ENCODE measurements at regions not wholly inside any gene's neighbourhood (a gene's known extent, or its start where the extent isn't known, plus 50 kb on each side); places are given as distances from the start of the nearest gene placed in this dataset.
"Not testable (repeated sequence)": the region's sequence is repeated elsewhere in the genome, so short reads cannot be mapped to it uniquely, and the experiment has no call there.

DNA sequence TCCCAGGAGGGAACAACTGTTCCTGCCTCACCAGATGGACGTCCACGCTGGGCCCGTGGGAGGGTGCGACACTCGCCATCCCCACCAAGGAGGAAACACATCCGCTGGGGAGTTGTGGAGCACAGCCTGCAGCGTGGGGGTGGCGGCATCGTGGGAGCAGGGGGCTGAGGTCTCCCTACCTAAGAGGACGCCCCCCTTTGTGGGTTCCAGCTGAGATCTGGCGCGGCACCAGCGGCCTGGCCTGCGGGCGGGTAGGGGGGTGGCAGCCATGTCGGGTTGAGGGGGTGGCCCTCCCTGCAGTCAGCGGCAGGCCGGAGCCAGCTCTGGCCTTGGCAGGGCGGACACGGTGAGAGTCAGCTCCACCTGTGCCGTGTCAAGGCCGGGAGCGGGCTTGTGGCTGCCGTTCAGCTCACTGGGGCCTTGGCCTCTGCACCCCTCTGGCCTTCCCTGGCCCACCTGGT, 116.7 kb upstream of the CIBAR2 start:
- ATAC-seq (ENCODE audit: poor library complexity), result no peak
- intact Hi-C loops (cut with DNase I), result loop anchor here (5.0 kb wide), 1 partner anchor 97 kb away; no protein-coding TSS in a partner anchor
- DNase-seq, result no peak

DNA sequence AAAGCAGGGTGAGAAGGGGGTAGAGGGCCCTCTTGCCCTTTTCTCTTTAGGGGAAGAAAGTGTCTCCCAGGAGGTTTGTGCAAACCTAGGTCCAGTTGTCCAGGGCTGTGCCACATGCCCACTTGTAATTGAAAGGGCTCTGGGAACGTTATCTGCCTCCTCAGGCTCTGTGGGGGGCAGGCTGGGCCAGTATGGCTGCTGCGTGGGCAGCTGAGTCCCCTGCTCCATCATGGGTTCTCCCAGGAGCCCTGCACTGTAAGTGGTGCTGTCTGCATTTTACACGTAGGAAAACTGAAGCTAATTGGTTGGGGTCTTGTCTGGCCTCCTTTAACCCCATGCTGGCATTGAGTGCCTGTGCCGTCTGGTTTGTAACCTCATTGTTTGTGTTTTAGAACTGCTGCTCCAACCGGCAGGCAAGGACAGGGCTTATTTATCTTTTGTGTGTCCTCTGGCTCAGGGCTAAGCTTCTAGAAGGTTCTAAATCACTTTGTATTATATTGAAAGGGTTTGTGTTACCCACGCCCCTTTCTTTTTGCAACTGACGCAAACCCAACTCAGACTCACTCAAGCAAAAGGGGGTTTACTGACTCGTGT, 117.7 kb upstream of the CIBAR2 start:
- DNase-seq (no peak), ATAC-seq (ENCODE audit: poor library complexity) (no peak)
- intact Hi-C loops (cut with DNase I), result loop anchor here (5.0 kb wide), 1 partner anchor 98 kb away; no protein-coding TSS in a partner anchor

DNA sequence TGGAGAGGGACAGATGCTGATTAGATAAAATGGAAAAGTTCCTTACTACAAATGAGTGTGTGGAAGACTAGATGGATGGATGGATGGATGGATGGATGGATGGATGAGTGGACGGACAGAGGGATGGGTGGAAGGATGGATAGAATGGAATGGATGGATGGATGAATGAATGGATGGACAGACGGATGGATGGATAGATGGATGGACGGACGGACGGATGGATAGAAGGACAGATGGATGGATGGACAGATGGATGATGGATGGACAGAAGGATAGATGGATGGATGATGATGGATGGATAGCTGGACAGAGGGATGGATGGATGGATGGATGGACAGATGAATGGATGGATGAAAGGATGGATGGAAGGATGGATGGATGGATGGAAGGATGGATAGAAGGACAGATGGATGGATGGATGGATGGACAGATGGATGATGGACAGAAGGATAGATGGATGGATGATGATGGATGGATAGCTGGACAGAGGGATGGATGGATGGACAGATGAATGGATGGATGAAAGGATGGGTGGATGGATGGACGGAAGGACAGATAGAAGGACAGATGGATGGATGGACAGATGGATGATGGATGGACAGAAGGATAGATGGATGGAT, 118.6 kb upstream of the CIBAR2 start:
- intact Hi-C loops (cut with DNase I); ATAC-seq (ENCODE audit: poor library complexity); DNase-seq: not testable (repeated sequence)

DNA sequence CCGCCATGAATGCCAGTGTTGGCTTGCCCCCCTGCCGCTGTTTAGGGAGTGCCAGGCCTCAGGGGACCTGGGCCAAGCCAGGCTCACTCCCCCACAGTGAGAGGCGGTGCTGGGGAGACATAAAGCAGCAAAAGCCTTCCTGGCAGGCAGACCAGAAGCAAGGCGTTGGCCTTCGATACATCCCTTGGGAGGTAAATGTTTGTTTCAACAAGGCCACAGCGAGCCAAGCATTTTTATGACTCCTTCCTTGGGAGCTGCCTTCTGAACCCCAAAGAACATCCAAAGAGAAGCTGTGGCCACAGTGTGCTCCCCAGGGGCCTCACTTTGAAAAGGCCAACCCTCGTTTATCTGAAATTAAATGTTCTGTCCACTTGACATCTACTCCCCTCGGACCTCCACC, 119.7 kb upstream of the CIBAR2 start:
- DNase-seq (no peak), ATAC-seq (ENCODE audit: poor library complexity) (peak; percentile 40)
- intact Hi-C loops (cut with DNase I), result no loop called here

DNA sequence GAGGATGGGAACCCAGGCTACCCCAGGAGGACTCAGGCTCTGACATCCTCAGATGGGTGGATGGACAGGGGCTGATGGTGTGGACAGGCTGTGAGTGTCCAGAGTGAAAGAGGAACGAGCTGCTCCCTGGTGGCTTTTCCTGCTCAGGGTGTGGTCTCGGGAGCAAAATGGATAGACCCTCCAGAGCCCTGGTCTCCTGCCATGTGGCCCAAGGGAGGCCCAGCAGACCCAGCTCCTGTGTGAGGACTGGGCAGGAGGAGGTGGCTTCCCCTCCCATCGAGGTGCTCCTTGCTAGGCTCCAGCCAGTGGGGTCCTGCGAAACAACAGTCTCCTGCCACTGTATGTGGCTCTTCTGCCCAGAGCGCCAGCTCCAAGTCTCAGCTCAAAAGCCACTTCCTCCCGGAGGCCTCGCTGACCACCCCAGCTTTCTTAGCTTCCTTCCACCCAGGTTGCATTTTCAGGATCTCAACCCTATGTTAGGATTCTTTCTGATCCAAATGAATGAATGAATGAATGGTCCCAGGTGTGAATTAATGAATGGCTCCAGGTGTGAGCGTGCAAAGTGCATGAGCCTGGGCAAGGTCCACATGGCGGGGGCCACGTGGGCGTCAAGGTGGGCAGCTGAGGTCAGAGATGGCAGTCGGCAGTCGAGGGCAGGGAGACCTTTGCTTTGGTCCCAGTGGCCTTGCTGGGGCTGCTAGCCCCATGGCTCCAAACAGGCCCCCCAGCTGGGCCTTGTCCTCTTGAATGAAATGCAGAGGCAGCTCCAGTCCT, 120.3 kb upstream of the CIBAR2 start:
- intact Hi-C loops (cut with DNase I), result no loop called here
- DNase-seq, result no peak
- no peak for ATAC-seq (ENCODE audit: poor library complexity)

DNA sequence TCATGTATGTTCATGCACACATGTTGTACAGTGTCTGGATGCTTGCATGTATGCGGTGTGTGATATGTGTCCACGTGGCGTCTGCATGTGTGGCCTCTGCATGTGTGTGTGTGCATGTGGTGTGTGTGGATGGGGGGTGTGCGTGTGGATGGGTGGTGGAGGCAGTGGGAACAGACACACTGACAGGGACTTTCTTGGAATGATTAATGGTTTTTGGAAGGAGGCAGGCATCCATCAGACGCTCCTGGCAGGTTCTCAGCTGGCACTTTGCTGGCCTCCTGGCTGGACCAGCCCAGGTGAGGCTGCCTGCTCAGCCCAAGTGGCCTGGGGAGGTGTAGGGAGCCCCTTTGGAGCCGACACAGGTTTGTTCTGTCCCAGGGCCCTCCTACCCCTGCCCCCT, 121.2 kb upstream of the CIBAR2 start:
- DNase-seq, result no peak
- intact Hi-C loops (cut with DNase I), result no loop called here
- ATAC-seq (ENCODE audit: poor library complexity), result no peak

DNA sequence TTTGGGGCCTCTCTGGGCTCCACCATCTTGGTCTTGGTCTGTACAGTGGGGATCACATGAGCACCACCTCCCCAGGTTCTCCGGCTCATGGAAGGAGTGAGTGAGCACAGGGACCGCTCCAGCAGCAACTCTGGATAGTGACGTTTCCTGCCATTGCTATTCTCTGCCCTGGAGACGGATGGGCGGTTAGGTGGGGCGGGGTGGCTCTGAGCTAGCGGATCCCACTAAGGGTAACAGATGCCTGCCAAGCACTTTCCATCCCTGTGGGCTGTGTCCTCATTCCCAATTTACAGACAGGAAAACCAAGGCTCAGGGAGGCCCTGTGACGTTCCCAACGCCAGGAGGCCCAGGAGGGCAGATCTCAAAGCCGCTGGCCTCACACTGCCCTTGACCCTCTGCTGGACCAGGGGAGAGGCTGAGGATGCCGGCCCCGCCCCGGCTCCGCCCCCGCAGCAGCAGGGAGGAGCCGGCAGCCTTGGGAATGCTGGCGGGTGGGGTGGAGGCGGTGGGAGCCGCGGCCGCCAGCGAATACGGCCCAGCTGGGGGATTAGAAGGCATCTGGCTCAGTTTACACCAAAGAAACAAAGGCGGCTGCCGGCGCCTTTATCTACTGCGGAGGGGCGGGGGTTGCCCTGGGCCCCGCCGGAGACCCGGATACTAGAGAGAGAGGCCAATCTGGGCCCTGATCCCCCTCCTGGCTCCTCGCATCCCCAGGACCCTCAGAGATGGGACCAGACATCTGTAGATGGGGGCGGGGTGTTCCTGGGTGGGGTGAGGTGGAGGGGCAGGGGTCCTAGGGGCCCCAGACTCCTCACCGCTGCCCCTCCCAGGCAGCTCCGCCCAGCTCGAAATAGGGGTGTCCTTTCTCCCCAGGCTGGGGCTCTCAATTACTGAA, 122.3 kb upstream of the CIBAR2 start:
- DNase-seq, result peak; percentile 78
- intact Hi-C loops (cut with DNase I), result no loop called here
- ATAC-seq (ENCODE audit: poor library complexity), result peak; percentile 74

DNA sequence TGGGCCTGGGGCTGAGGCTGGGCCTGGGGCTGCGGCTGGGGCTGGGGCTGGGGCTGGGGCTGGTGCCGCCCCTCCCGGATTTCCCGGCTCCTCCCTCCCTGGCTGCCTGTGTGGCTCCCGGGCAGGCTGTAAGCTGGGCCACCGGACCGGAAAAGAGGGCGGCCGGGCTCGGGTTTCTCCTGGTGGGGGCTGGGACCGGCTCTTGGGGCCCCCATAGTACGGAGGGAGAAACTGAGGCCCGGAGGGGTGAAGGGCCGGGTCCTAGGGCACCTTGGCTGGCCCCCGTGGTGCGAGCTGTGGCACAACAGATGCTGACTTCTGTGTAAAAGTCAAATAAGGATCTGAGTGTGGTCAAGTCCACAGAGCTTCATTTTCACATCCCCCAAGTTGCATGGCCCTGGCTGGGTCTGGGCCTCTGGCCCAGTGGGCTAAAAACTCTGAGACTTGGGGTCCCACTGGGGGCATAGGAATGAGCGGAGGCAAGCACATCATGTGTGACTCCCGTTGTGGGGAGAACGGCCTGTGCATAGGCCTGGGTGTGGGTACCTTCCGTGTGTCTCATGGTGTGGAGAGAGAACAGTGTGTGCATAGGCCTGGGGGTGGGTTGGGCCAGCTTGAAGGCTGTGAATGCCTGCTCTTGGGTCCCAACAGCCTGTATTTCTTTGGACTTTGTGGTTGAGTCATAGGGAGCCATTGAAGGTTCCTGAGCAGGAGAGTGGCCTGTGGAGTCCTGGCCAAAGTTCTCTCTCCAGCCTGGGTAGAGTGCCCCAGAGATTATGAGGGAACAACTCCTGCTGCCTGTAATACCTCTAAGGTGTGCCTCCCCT, 123.9 kb upstream of the CIBAR2 start:
- intact Hi-C loops (cut with DNase I), result no loop called here
- peak; percentile 16 for ATAC-seq (ENCODE audit: poor library complexity)
- peak; percentile 66 for DNase-seq

DNA sequence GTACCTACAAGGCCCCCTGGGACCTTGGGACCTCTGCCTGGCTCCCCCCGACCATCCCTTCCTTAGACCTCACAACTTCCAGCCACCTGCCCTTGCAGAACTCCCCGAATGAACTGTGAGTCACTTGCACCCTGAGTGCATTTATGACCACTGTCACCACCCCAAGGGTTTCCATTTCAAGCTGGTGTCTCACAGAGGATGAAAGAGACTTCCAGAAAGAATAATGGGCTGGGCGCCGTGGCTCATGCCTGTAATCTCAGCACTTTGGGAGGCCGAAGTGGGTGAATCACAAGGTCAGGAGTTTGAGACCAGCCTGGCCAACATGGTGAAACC, 124.5 kb upstream of the CIBAR2 start:
- intact Hi-C loops (cut with DNase I), result no loop called here
- no peak for ATAC-seq (ENCODE audit: poor library complexity)
- no peak for DNase-seq

DNA sequence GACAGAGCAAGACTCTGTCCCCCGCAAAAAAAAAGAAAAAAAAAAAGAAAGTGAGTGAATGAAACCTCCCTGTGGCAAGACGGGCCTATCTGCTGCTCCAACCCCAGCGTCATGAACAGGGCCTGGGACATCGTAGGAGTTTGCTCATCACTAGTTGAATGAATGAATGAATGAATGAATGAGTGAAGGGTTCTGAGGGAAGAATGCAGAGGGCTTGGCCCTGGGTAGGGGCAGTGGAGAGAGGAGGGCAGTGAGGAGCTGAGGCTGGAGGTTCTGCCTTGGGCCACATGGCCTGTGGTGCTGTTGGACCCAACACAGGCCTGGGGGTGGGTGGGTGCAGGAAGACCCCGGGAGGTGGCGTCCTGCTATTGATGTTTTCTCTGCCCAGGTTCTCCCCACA, 125.5 kb upstream of the CIBAR2 start:
- intact Hi-C loops (cut with DNase I), result no loop called here
- no peak for ATAC-seq (ENCODE audit: poor library complexity)
- no peak for DNase-seq

DNA sequence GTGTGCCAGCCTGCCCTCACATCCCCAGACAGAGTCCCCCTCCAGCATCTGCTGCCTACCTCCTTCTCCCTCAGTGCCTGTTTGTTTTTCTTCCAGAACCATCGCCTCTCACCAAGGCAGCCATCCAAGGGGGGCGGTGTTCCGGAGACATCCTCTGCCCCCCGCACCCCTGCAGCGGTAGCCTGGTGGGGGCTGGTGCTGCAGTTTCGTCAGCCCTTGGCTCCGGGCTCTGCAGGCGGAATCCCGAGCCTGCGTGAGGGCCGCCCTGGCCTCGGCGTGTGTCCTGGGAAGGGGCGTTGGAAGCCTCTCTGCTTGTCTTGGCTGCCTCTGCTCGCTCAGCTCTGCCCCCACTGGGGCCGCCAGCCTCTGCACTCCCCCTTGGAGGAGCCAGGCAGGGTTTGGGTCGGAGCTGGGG, 126.0 kb upstream of the CIBAR2 start:
- peak; percentile 83 for DNase-seq
- intact Hi-C loops (cut with DNase I), result no loop called here
- peak; percentile 34 for ATAC-seq (ENCODE audit: poor library complexity)

DNA sequence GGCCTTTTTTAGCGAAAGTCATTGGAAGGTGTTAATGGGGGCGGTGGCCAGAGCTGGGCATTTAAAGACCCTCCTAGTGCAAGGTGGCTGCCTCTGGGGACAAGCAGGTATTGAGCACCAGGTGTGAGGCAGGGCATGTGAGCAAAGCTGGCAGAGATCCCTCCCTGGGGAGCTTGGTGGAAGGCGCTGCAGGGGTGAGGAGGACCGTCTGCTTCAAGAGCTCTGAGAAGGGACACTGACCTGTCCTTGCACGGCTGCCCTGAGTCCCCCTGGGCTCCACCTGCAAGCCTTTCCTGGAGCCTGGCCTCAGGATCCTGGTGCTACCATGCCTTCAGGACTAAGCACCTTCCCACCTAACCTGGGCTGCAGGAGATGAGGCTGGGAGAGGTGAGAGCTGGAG, 127.0 kb upstream of the CIBAR2 start:
- no peak for ATAC-seq (ENCODE audit: poor library complexity)
- DNase-seq, result no peak
- intact Hi-C loops (cut with DNase I), result no loop called here

DNA sequence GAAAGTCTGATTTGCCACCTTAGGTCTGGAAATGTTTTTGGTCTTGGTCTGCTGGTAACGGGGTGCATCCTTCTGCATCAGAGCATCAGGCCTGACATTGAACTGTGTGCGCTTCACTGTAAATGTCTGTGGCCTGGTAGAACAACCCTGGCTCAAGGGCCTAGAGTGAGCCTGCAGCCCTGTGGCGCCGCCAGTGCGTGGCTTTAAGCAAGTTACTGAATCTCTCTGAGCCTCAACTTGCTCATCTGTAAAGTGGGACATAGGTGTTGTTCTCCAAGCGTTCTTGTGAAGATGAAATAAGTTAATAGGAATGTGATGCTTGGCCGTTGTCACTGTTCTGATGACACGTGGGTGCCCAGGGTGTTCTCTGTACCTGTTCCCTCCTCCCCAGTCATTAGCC, 127.6 kb upstream of the CIBAR2 start:
- no peak for DNase-seq
- intact Hi-C loops (cut with DNase I), result no loop called here
- ATAC-seq (ENCODE audit: poor library complexity), result no peak

DNA sequence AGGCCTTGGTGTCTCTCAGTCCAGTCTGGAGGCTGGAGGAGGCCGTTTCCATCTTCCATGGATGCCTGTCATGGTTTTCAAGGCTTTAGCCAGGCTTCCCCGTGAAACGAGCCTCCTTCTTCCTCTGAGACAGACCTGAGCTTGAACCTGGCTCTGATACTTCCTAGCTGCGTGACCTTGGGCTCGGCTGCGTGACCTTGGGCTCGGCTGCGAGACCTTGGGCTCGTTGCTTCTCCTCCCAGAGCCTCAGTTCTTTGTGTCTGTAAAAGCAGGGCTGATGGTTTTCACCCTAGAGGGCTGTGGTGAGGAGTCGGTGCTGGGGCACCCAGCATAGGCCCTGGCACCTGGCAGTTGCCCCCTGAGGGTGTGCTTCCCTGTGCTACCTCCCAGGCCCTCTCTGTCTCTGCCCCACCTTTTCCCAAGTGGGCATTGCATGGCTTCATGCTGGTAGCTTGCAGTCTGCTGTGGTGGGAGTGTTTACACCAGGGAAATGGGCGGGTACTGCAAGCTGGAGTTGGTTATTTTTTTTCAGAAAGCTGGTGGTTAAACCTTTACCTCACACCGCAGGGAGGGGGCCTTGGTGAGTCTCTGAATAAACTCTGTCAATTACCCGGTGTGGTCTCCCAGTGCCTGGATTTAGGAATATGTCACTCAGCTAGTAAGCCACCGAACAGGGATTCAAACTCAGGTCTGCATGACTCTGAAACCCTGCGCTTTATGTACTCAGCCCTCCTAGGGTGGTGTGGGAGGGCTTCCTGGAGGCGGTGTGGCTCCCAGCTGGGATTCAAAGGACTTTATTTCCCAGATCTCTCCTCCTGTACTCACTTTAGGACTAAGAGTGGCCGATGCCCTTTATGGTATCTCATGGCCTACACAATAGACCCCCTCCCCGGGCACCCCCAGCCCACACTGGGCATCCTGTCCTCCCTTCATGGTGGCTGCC, 129.0 kb upstream of the CIBAR2 start:
- ATAC-seq (ENCODE audit: poor library complexity), result no peak
- intact Hi-C loops (cut with DNase I), result no loop called here

DNA sequence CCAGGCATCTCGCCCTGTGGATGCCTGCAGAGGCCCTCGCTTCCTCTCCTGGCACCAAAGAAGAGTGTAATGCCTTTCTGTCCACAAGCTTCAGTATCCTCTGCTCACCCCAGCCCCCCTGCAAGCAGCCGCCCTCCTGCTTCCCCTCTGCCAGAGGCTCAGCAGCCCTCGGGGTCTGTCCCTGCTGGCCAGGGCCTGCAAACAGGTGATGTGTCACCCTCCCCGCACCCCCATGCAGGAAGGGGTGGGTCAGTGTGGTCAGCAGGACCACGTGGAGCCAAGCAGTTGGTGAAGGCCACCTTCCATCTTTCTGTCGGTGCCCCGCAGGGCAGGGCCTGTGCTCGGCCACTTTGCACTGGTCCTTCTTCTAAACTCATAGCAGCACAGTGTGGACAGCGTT, 129.9 kb upstream of the CIBAR2 start:
- ATAC-seq (ENCODE audit: poor library complexity), result no peak
- intact Hi-C loops (cut with DNase I), result no loop called here
- DNase-seq, result no peak

More for the DNA sequence above, 129.0 kb upstream of the CIBAR2 start:
- no peak for DNase-seq

DNA sequence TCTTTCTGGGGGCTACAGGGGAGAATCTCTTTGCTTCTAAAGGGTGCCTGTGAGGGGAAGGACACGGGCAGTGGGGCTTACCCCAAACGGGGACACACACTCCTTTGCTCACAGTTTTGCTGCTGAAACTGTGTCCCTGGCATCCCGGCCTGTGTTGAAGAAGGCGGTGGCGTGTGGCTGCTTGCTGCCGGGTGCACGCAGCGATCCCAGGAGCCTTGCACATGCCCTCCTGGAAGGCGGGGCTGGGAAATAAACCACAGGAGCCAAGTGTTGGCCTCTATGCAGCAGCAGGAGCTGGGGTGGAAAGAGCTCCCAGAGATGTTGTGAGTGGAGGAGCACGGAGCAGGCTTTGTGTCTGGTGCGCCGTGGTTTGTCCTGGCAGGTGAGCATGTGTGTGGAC, 131.0 kb upstream of the CIBAR2 start:
- ATAC-seq (ENCODE audit: poor library complexity) (no peak), DNase-seq (no peak)
- intact Hi-C loops (cut with DNase I), result no loop called here

DNA sequence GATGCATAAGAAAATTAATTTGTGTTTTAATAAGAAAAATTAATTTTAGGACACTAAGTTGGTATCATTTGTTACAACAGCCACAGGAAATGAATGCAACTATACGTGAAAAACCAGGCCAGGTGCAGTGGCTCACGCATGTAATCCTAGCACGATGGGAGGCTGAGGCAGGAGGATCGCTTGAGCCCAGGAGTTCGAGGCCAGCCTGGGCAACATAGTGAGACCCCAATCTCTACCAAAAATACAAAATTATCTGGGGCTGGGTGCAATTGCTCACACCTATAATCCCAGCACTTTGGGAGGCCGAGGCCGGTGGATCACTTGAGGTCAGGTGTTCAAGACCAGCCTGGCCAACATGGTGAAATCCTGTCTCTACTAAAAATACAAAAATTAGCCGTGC, 132.2 kb upstream of the CIBAR2 start:
- intact Hi-C loops (cut with DNase I); ATAC-seq (ENCODE audit: poor library complexity): not testable (repeated sequence)

More for the DNA sequence above, 132.2 kb upstream of the CIBAR2 start:
- DNase-seq, result not testable (repeated sequence)
